ENCODE measurements at regions not wholly inside any gene's neighbourhood (a gene's known extent, or its start where the extent isn't known, plus 50 kb on each side); places are given as distances from the start of the nearest gene placed in this dataset.

- no peak for DNase-seq
These were observed 95.0 kb upstream of the AKR1E2 start for GRCh38 chr10:4730998-4731397.

DNA sequence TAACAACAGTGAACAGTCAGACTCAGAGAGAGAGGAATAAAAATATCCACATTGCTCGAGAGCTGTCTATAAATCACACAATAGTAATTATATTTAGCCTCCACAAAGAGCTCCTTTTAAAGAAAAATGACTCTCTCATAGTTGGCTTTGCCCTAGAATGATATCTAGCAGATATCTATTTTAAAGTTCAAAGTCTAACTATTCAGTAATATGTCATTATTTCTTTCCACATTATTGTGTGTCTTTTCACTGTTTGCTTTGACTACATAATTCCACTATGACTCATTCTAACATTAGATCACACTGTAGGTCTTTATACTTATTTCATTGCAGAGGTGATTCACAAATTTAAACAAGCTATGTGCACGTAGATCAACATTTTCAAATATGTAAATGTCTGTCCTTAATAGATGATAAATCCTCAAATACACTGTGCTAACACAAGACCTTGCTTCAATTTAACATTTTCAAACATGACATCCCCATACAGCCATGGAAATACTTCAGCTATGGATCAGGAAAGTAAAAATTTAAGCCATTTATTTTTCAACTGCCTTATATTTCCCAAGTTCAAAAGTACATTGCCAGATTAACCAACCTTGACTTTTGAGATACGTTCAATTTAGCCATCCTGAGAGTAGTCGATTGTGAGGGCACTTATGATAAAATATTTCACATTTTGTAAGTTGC lies 99.9 kb upstream of the AKR1E2 start:
- no peak for DNase-seq

- no peak for DNase-seq
These were observed 102.1 kb upstream of the AKR1E2 start for GRCh38 chr10:4723860-4724259.

DNA sequence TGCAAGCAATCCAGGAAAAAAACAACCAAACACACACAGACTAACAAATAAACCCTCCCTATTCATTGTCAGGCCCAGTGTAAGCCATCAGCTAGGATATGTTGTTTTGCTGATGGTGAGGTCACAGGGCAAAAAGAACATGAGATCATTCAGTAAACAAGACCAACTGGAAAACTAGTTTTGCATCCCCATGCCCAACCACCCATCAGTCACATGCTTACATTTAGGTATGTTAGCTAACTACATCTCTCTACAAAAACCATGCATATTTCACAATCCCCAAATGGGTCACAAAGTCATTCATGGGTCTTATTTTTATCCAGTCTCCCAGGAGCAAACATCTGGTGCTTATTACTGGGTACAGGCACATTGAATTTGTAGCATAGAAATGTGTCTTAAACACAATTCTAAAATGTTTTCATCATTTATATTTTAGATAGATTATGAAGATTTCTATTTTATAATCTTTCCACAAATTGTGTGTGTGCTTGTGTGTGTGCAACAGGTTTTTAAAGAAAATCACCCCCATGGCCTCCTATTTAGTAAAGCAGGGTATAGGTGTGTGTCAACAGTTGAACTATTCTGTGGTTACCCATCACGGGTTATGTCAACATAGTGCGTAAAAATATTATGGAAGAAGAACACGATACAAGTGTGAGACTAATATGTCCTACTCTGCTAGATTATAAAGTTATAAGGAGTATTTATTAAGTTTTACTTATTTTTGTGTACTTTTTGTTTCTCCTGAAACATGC lies 103.8 kb upstream of the AKR1E2 start:
- DNase-seq: no peak

DNA sequence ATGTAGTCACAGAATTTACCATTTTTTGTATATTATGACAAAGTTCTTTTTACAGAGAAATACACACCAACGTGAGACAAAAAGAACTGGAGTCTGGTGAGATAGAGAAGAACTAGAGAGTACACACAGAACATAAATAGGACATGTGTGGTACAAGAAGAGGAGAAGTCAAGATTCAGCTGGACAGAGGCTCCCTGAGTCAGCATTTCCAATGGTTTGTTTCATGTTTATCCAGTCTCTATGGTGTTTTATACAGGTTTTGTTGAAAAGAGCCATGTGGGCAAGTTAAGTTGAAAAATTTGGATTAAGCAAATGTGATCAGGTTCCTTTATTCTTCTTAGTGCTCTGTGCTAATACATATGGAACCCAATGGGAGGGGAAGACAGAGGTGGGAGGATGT lies 105.5 kb upstream of the AKR1E2 start:
- no peak for DNase-seq

DNA sequence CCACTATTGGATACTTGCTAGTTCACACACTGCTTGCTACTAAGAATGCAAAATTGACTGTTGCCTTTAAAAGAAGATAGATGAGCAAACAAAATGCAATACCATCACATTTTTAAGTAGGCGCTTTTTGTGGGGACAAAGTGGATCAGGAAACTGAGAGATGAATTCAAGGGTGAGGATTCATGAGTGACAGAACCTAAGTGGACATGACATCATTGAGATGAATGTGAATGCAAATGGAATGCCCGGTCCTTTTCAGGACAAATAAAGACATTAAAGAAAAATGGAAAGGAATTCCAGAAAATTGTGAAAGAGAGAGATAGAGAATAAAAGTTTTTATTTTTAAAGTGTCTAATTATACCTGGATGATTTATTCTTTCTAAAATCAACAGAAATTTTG lies 106.3 kb upstream of the AKR1E2 start:
- no peak for DNase-seq

DNA sequence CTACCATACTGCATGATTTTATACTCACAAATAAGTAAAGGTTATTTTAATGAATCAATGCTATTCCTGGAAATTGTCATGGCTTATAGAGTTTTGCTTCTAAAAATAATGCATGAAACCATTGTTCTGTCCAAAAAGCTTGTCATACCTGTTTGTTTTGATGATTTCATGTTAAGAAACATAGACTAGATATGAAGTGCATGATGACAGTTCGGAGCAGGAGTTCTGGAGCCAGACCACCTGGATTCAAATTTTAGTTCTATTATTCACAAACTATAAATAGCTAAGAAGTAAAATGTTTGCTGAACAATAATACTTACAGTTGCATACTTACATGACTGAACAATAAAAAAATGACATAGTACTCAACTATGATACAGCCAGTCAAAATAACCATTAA lies 107.0 kb upstream of the AKR1E2 start:
- no peak for DNase-seq

GRCh38 chr10:4718544-4718943 lies 107.5 kb upstream of the AKR1E2 start:
- DNase-seq: no peak

DNA sequence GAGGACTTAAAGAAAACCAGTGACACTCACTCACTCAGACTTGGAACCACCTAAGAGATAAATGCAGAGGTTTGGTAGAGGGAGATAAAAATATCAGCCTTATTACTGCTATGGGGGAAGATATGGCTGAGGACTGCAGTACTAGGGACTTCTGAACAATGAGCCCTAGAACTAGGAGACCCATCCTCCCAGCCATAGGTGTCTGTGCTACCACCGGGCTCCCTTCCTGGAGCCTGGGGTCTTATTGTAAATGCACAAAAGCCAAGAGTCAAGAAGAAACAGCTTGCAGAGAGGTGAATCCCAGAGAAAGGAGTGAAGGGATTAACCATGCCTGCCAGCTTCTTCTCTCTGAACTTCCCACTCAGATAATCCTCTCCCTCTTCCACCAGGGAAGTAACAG lies 108.3 kb upstream of the AKR1E2 start:
- DNase-seq: no peak

- DNase-seq: no peak
These were observed 115.1 kb upstream of the AKR1E2 start for GRCh38 chr10:4710858-4711257.

GRCh38 chr10:4708123-4708759 lies 117.8 kb upstream of the AKR1E2 start:
- no peak for DNase-seq

DNA sequence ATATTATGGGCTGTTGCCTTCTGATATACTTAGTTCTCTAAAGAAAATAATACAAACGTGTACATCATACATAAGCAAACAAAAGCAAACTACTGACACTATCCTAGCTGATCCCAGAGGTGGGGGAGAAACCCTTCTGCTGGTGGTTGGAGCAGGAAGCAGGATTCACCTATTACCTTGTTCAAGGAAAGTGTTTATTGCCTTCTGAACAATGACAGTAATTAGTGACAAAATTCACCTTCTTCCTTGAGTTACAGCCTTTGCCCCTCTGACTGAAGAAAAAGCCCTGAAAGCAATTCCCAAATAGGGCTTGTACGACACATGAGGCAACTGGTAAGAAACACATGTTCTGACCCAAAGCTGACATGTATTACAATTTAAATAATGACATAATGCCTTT lies 118.8 kb upstream of the AKR1E2 start:
- DNase-seq: no peak

GRCh38 chr10:4704034-4704545 lies 121.9 kb upstream of the AKR1E2 start:
- no peak for DNase-seq

DNA sequence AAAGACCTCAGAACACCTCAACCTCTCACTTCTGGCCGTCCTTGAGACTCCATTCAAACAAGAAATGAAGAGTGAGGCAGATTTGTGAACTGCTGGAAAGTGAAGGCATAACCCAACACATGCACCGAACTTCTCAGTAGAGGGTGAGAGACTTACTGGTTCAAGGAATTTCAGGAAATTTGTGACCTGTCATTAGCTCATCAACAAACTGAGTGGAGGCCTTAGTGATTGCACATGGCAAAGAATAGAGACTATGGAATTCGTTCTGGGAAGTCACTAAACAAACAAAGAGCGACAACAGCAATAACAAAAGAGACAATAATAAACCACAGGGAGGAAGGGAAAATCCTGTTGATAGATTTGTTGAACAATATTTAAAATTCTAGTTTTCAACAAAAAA lies 125.0 kb upstream of the AKR1E2 start:
- no peak for DNase-seq

DNA sequence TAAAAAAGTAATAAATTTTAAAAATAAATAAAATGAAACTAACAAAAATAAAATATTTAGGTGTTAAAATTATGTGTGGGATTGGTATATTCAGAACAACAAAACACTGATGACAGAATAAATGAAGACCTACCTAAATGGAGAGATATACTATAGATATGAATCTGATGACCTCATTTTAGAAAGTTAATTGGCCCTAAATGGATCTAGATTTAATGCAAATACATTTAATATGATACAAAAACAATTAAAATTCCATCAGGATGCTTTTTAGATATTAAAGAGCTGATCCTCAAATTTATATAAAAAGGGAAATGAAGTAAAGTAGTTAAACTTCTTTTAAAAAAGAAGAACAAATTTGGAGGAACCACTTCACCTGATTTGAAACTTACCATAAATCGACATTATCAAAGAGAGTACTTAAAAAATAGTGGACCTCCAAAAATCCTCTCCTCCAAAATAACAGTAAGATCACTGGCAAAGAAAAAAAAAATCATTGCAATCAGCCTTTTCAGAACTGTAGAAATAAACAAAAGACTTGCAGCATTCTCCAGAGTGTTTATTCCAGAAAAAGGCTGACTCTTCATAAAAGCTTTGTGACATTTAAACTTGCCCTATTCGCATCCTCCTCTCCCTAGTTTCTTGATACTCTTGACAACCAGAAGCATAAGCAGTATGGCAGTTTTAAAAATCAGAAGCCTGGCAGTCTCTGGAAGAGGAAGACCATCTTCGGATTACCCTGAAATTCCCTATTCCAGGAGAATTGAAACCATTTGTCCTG lies 125.9 kb upstream of the AKR1E2 start:
- no peak for DNase-seq

GRCh38 chr10:4698075-4698474 lies 127.9 kb upstream of the AKR1E2 start:
- DNase-seq: no peak

- DNase-seq: no peak
These were observed 129.8 kb upstream of the AKR1E2 start for GRCh38 chr10:4696186-4696585.

DNA sequence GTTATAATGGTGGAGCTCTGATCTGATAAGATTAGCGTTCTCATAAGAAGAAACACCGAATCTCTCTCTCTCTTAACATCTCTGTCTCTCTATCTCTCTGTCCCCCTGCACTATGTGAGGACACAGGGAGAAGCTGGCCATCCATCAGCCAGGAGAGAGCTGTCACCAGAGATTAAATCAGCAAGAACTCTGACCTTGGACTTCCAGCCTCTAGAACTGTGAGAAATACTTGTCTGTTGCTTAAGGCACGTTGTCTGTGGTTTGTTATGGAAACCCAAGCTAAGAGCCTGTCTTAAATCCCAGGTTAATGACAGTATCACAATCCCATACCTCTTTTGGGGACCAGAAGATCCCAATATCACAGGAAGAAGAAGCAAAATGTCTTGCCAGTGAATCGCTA lies 132.0 kb upstream of the AKR1E2 start:
- no peak for DNase-seq

DNA sequence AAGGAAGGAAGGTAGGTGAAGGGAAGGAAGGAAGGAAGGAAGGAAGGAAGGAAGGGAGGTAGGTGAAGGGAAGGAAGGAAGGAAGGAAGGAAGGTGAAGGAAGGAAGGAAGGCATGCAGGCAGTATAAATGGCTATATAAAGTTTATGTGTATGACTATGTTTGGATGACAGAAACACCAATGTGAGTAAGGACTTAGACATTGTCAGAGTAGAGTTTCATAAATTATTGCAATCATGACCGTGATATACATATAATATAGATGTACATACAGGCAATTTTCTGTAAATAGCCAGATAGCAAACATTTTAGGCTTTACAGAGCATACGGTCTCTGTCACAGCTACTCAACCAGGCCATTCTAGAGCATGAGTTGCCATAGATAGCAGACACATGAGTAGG lies 133.8 kb upstream of the AKR1E2 start:
- no peak for DNase-seq

GRCh38 chr10:4691776-4692175 lies 134.2 kb upstream of the AKR1E2 start:
- no peak for DNase-seq

DNA sequence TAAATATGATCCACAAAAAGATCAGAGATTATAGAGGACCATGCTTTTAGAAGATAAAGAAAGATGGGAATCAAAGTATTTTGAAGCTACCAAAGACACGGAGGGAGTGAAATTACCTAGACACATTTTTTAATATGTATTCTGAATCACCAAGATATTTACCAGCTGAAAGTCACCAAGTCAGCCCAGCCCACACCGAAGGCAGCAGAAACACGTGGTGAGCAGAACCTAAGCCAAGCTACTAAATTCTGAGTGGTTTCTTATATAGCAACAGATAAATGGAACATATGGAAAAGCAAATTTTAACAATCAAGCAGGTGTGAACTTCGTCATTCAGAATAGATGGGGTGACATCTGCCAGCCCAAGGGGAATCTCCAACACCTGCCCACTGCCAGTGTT lies 134.7 kb upstream of the AKR1E2 start:
- no peak for DNase-seq

- no peak for DNase-seq
These were observed 137.4 kb upstream of the AKR1E2 start for GRCh38 chr10:4688601-4689000.

GRCh38 chr10:4688168-4688567 lies 137.8 kb upstream of the AKR1E2 start:
- DNase-seq: no peak
